ENCODE measurements at regions not wholly inside any gene's neighbourhood (a gene's known extent, or its start where the extent isn't known, plus 50 kb on each side); places are given as distances from the start of the nearest gene placed in this dataset.

DNA sequence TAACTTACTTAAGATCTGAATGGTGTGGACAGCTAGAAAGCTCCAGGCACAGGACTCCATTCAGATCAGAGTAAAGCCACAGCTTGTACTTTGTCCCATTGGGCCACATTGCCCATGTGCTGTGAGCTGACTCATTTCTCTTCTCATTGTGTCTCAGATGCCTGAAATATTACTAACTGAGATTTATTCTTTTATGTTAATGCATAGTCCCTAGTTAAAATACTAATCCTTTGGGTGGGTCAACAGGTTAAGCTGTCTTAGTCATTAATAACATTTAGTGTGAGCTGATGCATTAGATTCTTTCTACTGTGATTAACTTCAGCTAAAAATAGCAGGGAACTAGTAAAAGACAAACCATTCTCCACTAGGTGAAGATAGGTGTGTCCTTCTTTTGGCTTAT is 104.7 kb upstream of the ARMC3 start:
- no peak for TF ChIP-seq CTCF (IDR thresholded peaks at IDR 0.05)
- TF ChIP-seq POLR2A (IDR thresholded peaks at IDR 0.05), result no peak

Measured in lower leg skin (tissue), 3 donors.